CD1c-positive myeloid dendritic cell (primary cell): ENCODE measurements at regions not wholly inside any gene's neighbourhood (a gene's known extent, or its start where the extent isn't known, plus 50 kb on each side); places are given as distances from the start of the nearest gene placed in this dataset.
A peak's percentile ranks its signal among the peaks of the same experiment; 100 is the strongest.

ENCODE experiments used
- DNase-seq: peaks from one replicate; pipeline ENCODE4 v3.0.0-alpha.2; 2016; ENCODE audit errors: extremely low spot score

DNA sequence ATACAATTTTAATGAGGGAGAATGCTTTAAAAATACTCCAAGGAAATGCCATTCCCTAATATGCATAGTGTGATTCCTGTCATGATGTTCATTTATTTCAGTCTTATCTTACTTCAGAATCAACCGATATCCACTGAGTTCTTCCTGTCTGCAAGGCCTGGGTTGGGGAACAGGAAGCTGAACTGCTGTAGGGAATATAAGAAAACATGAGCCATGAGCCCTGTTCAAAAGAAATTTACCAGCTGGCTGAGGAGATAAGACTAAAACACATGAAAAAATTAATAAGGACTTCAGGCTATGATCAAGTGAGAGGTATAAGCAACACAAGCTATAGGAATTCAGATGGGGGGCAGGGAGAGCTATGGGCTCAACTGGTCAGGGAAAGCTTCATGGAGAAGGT, 184.7 kb downstream of the PLPP4 start:
- no peak for DNase-seq

- peak; percentile 32 for DNase-seq
These were observed 186.3 kb downstream of the PLPP4 start for GRCh38 chr10:120643351-120643750.

- DNase-seq: no peak
These were observed 187.8 kb downstream of the PLPP4 start for GRCh38 chr10:120644556-120645410.

DNA sequence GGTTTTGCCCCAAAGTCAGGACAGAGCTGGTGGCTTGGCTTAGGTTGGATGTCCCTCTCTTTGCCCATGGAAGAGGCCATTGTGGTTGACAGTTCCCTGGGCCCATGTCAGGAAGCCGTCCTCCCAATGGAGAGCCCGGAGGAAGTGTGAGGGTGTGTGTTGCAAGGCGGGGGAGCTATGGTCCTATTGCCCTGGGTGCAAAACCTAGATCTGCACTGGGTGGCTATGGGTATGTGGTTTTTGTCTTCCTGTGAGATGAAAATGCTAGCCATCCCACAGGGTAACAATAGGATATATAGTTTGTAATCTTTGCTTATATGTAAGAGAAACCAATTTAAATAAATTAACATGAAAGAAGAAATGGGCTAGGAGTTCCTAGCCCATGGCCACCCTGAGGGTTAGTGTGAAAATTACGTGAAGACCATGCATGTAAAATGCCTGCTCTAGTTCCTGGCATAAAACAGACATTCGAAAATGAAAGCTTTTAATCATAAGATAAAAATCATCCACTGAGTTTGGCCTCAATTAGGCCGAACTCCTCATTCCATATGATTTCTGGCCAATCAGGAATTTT, 189.2 kb downstream of the PLPP4 start:
- no peak for DNase-seq

GRCh38 chr10:120646738-120647456, 189.9 kb downstream of the PLPP4 start:
- DNase-seq: no peak

- no peak for DNase-seq
These were observed 193.8 kb downstream of the PLPP4 start for GRCh38 chr10:120650705-120651399.

GRCh38 chr10:120656107-120656506, 195.1 kb upstream of the WDR11 start:
- DNase-seq: peak; percentile 8

DNA sequence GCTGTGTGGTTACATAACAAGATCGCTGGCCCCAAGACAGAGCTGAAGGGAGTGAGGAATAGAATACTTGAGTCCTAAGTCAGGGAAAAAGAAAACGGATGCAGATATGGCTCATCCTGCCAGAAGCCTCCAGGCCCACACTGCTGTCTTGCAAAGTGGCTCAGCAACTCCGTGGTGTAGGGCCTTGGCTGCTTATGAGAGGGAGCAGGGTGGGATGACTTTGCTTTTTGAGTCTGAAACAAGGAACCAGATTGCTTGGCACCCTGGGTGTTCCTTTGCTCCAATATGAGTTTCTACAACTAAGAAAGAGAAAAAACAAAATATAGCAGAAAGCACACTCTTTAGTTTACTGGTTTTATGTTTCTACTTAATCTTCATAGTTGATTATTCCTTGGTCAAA, 193.8 kb upstream of the WDR11 start:
- no peak for DNase-seq

DNA sequence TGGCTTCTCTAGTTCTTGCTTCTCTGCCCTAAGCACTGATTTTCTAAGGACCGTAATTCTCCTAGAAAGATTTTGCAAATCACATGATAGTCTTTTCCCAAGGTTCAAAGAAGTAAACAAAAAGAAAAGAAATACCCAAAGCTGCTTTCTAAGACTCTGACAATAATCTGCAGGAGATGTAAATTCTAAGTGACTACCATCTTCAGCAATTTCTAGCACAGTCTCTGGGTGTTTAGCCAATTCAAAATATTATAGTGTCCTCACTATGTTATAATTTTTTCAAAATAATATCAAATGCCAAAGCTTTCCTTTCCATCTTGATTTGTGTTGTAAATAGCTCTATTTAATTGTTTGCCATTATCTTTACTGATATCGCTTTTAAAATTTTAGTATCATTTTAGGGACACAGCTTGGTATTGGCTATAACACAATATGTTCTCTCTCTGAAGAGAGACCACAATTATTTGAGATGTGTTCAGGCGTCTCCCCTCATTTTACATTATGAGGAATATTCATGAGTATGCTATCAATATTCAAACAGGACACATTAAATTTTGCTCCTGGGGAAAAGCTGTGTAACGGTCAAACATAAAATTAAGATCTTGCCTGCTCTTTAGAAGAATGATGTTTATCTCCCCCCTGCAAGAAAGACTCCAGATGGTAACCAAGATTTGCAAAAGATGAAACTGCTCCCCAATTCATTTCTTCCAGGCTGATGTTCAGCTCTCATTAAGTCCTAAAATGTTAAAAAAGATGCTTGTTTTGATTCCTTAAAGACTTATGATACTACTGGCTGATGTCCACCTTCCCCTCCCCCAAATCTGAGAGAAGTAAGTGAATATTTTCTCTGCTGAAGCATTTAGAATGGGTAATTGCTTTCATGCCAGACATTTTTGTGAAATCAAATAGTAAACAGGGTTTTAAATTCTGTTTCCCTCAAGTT, 191.9 kb upstream of the WDR11 start:
- no peak for DNase-seq

- no peak for DNase-seq
These were observed 184.9 kb upstream of the WDR11 start for GRCh38 chr10:120666308-120666707.

DNA sequence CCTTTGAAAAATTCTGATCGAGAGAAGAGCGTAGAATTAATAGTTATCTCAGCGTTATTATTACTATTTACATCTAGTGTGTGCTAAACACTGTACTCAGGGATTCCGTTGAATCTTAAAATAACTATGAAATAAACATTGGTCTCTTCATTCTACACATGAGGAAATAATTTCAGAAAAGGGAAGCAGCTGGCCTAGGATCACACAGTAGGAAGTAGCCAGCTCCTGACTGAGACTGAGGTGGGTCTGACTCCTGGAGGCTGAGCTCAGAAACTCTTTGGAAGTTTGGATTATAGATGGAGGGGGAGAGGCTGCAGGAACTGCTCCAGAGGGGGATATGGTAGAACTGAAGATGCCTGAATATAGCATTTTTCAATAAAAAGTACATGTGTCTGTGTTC, 183.9 kb upstream of the WDR11 start:
- DNase-seq: peak; percentile 37

DNA sequence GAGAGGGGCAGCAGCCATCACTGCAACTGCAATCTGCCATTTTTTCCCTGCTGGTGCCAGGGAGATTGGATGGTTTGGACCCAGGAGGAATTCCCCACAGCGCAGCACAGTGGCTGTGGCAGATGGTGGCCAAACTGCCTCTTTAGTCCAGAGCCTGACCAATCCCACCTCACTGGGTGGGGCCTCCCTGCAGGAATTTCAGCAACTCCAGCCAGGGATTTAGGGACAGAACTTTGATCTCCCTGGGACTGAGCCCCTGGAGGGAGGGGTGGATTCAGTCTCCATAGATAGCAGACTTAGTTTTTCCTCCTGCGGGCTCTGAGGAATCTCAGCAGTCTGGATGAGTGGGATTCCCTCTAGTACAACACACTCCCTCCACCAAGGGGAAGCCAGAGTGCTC, 179.7 kb upstream of the WDR11 start:
- DNase-seq: no peak

GRCh38 chr10:120683454-120683853, 167.7 kb upstream of the WDR11 start:
- no peak for DNase-seq

GRCh38 chr10:120684226-120684625, 166.9 kb upstream of the WDR11 start:
- DNase-seq: no peak

GRCh38 chr10:120685136-120685535, 166.0 kb upstream of the WDR11 start:
- no peak for DNase-seq

DNA sequence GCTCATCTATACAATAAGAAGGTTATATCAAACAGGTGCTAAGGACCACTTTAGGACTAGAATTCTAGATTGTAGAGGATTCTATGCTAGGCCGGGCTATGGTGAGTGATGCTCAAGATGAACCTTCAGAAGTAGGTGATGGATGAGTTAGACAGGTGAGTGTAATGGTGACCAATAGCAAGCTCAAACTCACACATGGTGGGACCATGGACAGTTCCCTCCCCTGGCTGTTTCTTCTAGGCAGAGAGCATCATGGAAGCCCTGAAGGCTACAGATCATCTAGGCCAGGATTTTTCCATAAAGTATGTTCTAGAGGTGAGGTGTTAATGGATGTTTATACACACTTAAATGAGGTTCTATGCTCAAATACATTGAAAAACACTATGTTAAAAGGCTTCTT, 162.2 kb upstream of the WDR11 start:
- DNase-seq: no peak

DNA sequence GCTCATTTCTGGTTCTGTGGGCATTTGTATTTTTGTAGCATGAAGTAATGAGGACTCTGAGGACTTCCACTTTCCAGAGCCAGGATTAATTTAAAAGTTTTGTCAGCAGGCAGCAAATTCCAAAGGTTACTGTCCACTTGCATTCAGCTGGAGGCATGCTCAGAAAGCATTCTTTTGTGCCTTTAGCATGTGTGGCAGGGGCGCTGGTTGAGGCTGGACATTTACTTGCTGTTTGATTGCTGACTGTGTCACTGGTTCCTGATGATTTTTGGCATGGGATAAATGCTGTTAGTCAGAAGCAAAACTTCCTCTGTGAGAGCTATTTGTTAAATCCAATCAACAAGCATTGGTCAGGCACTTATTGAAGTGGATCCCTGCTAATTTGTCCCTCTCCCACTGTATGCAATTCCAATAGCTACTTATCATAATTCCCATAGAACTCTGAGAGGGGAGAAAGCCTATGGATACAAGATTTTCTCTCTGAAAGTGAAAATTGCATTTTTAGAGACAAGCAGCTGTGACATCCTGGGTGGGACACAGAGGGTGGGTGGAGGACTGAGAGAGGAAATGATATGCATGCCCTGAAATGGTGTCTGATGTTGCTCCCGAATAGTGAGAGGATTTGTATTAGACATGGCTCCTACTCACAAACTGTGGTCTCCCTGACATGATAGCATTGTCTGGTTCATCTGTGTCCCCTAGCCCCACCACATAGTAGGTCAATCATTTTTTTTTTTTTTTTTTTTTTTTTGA, 161.2 kb upstream of the WDR11 start:
- no peak for DNase-seq

- no peak for DNase-seq
These were observed 159.5 kb upstream of the WDR11 start for GRCh38 chr10:120691625-120692024.

GRCh38 chr10:120700426-120700825, 150.7 kb upstream of the WDR11 start:
- DNase-seq: no peak

DNA sequence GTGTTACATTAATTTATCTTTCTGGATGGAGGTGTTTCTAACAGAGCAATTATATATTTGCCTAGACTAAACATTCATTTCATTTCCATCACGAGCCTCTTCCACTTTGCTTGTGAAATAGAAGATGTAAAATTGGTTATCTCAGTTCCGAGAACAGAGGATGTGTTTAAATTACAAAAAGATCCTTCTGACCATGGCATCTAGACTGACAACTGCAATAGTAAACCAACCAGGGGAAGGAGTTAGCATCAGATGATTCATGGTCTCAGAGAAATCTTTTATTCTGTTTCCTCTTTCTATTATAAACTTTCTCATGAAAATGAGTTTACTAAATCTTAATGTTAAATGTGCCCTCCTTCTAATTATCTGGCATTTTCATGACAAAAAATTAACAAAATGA, 149.8 kb upstream of the WDR11 start:
- no peak for DNase-seq
